HUES64 (cell line): ENCODE measurements at regions not wholly inside any gene's neighbourhood (a gene's known extent, or its start where the extent isn't known, plus 50 kb on each side); places are given as distances from the start of the nearest gene placed in this dataset.
A peak's percentile ranks its signal among the peaks of the same experiment; 100 is the strongest.
"Not testable (repeated sequence)": the region's sequence is repeated elsewhere in the genome, so short reads cannot be mapped to it uniquely, and the experiment has no call there.

Source experiments
- H3K27ac ChIP-seq: 2 replicates; pipeline ENCODE4 v1.7.0; 2013; ENCODE audit warnings: low read depth, low read length, inconsistent platforms
- H3K27me3 ChIP-seq: 2 replicates; pipeline ENCODE4 v1.6.1; 2013; ENCODE audit warnings: mild to moderate bottlenecking, low read length; ENCODE audit not compliant: insufficient read depth
- H3K36me3 ChIP-seq: 2 replicates; pipeline ENCODE4 v1.6.1; 2013; ENCODE audit warnings: mild to moderate bottlenecking, low read length; ENCODE audit not compliant: insufficient read depth
- H3K4me1 ChIP-seq: 2 replicates; pipeline ENCODE4 v1.6.1; 2013; ENCODE audit warnings: mild to moderate bottlenecking, low read length, moderate library complexity; ENCODE audit not compliant: insufficient read depth
- H3K4me3 ChIP-seq: 2 replicates; pipeline ENCODE4 v1.5.1; 2013; ENCODE audit warnings: mild to moderate bottlenecking, low read length, moderate library complexity
- H3K9ac ChIP-seq: 2 replicates; pipeline ENCODE4 v1.6.1; 2013; ENCODE audit warnings: mild to moderate bottlenecking, low read depth, low read length
- H3K9me3 ChIP-seq: 2 replicates; pipeline ENCODE4 v1.6.1; 2013; ENCODE audit warnings: low read depth, low read length; ENCODE audit not compliant: insufficient read depth
- WGBS: fragments of 150-250, 120-280 bp; methylation state at CpG from one replicate; pipeline ENCODE4 v1.1.7; 2013; ENCODE audit warnings: missing lambda C conversion rate; 5-methylcytosine and 5-hydroxymethylcytosine counted together

DNA sequence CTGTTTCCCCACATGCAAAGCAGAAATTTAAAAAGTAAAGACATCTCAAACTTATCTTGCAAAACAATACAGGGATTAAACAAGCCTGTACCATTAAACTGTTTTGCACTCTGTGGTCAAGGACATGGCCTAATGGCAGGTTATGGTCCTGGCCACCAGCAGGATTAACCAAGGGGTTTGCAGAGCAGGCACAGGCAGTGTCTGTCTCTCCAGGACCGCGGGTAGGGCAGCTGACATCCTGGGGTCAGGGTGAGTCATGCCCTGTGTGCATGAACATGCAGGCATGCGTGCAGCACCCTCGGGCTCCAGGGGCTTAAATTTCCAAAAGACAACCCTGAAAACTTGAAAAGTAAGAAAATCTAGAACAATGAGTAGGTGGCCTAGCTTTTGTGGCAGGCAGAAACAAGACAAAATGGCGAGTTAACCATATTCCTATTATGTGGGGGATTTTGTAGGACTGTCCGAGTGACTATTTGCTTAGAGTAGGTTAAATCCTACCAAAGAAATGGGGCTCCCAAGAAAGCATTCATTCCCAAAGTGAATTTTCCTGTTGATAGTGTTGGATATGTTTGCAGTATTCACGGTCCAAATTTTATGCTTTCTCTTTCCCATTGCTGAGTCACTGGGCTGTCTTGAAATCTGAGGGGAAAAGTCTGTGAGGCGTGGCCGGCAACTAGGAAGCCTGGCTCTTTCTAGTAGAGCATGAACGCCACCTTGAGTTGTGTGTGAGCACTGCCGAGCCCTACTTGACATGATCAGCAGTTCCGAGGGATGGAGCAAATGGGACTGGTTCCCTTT, 158.4 kb upstream of the FAM20A start:
- Histone ChIP-seq H3K36me3 (no peaks in the 10 kb centered on the region), H3K4me1 (peaks cover 9% of the 10 kb centered on the region), H3K27ac (peak overlapping the region; percentile 69), H3K9me3 (no peaks in the 10 kb centered on the region), H3K9ac (peak overlapping the region; percentile 77), H3K27me3 (no peaks in the 10 kb centered on the region), H3K4me3 (peak overlapping the region; percentile 32; the same call in 1 of the 2 replicates)
- WGBS, result 12% methylated on average over 12 of the region's 12 CpGs

DNA sequence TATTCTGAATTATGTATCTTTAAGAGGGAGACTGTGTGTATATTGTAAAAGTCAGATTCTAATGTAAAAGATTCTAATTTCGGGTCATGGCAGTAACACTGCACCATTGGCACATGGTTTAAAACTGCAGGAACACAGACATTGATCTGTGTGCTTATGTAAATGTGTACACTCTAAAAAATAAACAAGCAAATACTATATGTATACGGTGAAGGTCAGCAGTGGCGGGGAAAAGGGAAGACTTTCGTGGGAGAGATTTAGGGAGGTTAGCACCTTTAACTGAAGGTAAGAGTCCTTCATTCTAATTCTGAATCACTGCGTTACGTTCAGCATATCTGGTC, 157.8 kb upstream of the FAM20A start:
- Histone ChIP-seq H3K36me3 (no peaks in the 10 kb centered on the region), H3K27ac (peak overlapping the region; percentile 69), H3K9ac (peak overlapping the region; percentile 77), H3K4me3 (no peak overlapping the region), H3K27me3 (no peaks in the 10 kb centered on the region), H3K9me3 (no peaks in the 10 kb centered on the region), H3K4me1 (peaks cover 9% of the 10 kb centered on the region)
- WGBS, result 76% methylated on average over 5 of the region's 6 CpGs

DNA sequence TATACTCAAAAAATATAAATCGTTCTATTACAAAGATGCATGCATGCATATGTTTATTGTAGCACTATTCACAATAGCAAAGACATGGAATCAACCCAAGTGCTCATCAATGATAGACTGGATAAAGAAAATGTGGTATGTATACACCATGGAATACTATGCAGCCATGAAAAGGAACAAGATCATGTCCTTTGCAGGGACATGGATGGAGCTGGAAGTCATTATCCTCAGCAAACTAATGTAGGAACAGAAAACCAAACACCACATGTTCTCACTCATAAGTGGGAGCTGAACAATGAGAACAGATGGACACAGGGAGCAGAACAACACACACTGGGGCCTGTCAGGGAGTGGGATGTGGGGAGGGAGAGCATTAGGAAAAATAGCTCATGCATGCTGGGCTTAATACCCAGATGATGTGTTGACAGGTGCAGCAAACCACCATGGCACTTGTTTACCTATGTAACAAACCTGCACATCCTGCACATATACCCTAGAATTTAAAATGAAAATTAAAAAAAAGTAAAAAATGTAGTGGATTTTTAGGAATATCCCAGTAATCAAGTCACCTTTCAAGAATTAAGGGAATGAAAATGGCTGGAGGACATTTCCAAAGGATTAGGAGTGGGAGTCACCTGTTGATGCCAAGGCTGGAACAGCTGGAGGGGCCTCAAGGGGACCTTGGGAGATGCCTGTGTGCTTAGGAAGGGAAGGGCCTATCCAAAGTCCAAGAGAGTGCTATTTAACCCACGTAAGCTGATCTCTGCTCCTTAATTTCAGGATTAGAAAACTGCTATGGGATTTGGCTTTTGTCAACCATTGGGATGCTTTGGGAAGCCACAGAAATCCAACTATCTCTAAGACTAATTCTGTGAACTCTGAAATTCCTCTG, 156.9 kb upstream of the FAM20A start:
- H3K36me3 ChIP-seq, H3K9ac ChIP-seq, H3K4me3 ChIP-seq, H3K4me1 ChIP-seq, H3K27ac ChIP-seq, H3K27me3 ChIP-seq, H3K9me3 ChIP-seq: not testable (repeated sequence)
- 97% methylated on average over 2 of the region's 2 CpGs for WGBS

DNA sequence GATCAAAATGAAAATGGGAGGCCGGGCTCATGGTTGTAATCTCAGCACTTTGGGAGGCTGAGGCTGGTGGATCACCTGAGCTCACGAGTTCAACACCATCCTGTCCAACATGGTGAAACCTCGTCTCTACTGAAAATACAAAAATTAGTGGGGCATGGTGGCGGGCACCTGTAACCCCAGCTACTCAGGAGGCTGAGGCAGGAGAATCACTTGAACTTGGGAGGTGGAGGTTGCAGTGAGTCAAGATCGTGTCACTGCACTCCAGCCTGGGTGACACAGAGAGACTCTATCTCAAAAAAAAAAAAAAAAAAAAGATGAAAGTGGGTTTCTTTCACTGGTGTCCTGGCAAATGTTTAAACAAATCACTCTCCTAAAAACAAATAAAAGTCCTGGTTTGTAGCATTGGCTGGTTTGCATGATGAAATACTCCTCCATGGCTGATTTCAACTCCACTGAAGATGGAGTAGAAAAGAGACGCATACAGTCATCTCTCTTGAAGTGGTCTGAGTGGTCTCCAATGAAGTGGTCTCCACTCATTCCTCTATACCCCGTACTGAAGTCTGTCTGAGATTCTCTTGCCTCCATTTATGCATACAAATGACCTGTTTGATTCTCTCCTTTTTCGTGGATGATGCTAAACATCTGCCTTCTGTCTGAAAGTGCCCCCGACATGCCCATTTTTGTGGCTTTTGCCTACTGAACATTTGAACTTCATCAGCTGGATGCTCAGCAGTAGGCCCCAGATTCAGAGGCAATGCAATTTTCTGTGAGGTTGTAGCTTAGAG, 153.0 kb upstream of the FAM20A start:
- no peaks in the 10 kb centered on the region for H3K9me3 ChIP-seq
- no peak overlapping the region for H3K9ac ChIP-seq
- WGBS, result 88% methylated on average over 8 of the region's 9 CpGs
- H3K27ac ChIP-seq, result no peak overlapping the region
- H3K36me3 ChIP-seq, result no peaks in the 10 kb centered on the region
- H3K27me3 ChIP-seq, result no peaks in the 10 kb centered on the region
- H3K4me1 ChIP-seq, result peaks cover 15% of the 10 kb centered on the region
- no peak overlapping the region for H3K4me3 ChIP-seq

DNA sequence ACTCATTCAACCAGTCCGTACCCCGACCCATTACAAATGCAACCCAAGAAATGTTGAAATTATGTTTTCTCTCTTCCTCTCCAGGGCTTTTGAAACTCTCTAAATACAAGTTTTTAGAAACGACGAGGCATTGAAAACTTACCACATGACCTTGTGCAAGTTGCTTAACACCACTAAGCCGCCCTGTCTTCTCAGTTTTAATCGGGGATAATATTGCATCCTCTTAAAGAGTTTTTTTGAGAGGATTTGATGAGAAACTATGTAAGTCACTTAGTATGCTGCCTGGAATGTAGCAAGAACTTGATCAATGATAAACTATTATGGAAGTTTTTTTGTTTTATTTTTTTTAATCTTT, 149.0 kb upstream of the FAM20A start:
- WGBS, result 86% methylated on average over 6 of the region's 6 CpGs
- peak overlapping the region; percentile 97 for H3K27ac ChIP-seq

DNA sequence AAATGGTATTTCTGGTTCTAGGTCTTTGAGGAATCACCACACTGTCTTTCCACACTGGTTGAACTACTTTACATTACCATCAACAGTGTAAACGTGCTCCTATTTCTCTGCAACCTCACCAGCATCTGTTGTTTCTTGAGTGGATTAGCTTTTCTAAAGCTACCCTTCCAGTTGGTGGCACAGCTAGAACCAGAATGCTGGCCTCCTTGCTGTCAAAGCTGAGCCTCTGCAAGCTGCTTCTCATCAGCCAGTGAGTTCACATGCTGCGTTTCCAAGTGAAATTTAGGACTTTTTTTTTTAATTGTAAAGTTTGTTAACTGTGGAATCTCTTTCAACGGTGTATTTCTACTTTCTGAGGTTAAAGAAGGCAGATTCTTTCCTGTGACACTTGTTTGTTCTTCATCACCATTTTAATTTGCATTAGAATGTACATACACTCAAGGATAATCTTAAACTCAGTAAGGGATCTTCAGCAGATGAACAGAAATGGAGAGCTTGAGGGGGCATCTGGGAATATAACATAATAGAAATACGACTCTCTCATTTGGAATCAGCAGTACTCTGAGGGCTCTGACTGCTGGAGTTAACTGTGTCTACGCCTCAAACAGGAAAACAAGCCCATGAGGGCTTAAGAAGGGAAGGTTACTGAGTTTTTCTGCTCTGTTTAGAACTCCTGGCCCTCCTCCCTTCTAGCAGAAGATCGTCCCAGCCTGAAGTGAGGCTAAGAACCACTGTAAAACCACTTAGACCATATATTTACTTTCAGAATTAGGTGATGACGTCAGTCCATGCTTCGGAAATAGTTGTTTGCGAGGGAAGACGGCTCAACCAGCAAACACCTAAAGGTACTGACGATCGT, 148.4 kb upstream of the FAM20A start:
- peak overlapping the region; percentile 36 for H3K9ac ChIP-seq
- no peaks in the 10 kb centered on the region for H3K36me3 ChIP-seq
- WGBS, result 44% methylated on average over 12 of the region's 12 CpGs
- peak overlapping the region; percentile 97 for H3K27ac ChIP-seq
- H3K9me3 ChIP-seq, result peaks cover 11% of the 10 kb centered on the region; the same call in 1 of the 2 replicates
- H3K4me1 ChIP-seq, result peaks cover 12% of the 10 kb centered on the region
- peak overlapping the region; percentile 2; the same call in 1 of the 2 replicates for H3K4me3 ChIP-seq
- no peaks in the 10 kb centered on the region for H3K27me3 ChIP-seq

More for the DNA sequence above, 149.0 kb upstream of the FAM20A start:
- H3K4me3 ChIP-seq, result peak overlapping the region; percentile 2; the same call in 1 of the 2 replicates
- no peaks in the 10 kb centered on the region for H3K27me3 ChIP-seq
- H3K9me3 ChIP-seq, result peaks cover 5% of the 10 kb centered on the region; the same call in 1 of the 2 replicates
- H3K36me3 ChIP-seq, result no peaks in the 10 kb centered on the region
- peaks cover 12% of the 10 kb centered on the region for H3K4me1 ChIP-seq
- peak overlapping the region; percentile 36 for H3K9ac ChIP-seq

DNA sequence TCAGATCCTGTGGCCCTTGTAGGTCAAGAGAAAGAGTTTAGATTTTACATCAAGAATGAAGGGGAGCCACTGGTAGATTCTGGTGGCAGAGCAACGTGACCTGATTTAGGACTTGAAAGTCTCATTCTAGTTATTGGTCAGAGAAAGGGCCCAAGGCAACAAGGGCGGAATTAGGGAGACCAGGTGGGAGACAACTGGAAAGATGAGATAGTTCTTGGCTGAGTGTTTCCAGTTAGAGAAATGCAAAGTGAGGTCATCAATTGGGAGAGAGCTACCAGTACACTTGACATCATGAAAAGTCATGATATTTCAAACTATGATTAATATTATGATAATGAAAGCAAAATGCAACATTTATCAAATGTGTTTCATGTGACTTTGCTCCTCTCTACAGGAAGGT, 147.2 kb upstream of the FAM20A start:
- Histone ChIP-seq H3K4me3 (no peak overlapping the region), H3K36me3 (no peaks in the 10 kb centered on the region), H3K27ac (no peak overlapping the region), H3K9ac (no peak overlapping the region), H3K9me3 (peaks cover 12% of the 10 kb centered on the region; the same call in 1 of the 2 replicates), H3K4me1 (peaks cover 12% of the 10 kb centered on the region), H3K27me3 (no peaks in the 10 kb centered on the region)
- WGBS, result 91% methylated on average over 2 of the region's 2 CpGs

DNA sequence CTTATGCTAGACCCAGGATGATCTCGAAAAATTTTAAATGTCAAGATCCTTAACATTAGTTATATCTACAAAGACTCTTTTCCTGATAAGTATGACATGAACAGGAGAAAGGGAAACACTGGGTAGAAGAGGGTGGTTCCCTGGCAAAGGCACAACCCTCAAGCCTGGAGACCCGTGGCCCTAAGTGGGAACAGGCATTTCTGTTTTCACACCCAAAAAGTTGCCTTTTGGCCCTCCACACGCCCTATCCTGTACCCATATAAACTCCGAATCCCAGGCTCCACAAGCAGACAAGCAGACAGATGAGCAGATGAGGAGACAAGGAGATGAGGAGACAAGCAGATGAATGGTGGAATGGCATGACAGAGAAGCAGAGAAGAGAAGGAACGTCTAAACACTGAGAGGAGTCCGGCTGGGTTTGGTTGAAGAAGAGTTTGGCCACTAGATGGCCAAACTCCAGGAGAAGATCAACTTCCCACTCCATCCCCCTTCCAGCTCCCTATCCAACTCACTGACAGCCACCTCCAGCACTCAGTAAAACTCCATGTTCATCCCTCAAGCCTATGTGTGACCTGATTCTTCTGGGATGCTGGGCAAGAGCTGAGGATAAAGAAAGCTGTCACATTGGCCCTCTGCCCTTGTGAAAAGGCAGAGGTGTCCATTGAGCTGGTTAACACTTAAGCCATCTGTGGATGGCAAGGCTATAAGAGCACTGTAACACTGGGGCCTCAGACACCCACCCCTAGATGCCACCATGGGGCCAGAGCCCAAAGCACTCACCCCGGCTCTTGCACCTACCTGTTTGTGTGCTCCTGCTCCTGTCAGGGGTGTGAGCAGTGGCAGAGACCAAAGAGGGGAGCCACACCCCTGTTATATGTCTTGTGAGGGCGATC, 139.6 kb upstream of the FAM20A start:
- 95% methylated on average over 7 of the region's 8 CpGs for WGBS
- Histone ChIP-seq H3K27ac (no peak overlapping the region), H3K36me3 (no peaks in the 10 kb centered on the region), H3K4me1 (peaks cover 9% of the 10 kb centered on the region), H3K4me3 (no peak overlapping the region), H3K9me3 (peaks cover 23% of the 10 kb centered on the region), H3K9ac (no peak overlapping the region), H3K27me3 (no peaks in the 10 kb centered on the region)

DNA sequence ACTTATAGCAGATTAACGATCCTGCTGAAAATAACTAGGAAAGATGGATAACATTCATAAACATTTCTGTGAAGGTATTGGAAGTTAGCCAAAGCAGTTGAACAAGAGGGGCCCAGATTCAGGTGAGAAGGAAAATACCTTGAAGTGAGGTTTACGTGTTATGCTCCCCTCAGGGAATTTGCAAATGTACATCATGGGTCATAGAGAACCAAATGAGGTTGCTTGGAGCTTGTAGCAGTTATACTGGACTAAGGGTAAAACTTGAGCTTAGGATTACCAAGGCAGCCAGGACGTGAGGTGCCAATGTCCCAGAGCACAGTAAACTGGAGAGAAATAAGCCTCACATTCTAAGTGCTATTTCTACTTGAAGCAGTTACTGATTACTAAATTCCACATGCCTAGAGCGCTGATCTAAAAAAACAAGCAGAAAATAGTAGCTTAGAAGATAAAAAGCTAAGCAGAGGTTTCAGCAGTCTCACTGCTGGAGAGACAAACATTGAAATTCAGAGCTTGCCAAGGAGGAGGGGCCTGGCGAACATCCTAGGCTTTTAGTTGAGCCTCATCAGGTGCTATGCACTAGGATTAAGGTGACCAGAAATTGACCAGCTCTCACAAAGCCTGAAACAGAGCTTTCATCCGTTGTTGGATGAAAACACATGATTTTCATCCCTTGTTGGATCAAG, 136.7 kb upstream of the FAM20A start:
- Histone ChIP-seq H3K4me3 (no peak overlapping the region), H3K27ac (0 out of 2 replicates have a peak overlapping the region, but pooled peaks have one; percentile 8), H3K36me3 (no peaks in the 10 kb centered on the region), H3K27me3 (no peaks in the 10 kb centered on the region), H3K9me3 (peaks cover 19% of the 10 kb centered on the region), H3K9ac (no peak overlapping the region), H3K4me1 (peaks cover 23% of the 10 kb centered on the region)
- 76% methylated on average over 6 of the region's 6 CpGs for WGBS
